Forelimb muscle (tissue), 1 donor: ENCODE measurements at regions not wholly inside any gene's neighbourhood (a gene's known extent, or its start where the extent isn't known, plus 50 kb on each side); places are given as distances from the start of the nearest gene placed in this dataset.

Experiments
- DNase-seq: peaks from one replicate; pipeline ENCODE4 v3.0.0-alpha.2; 2013; ENCODE audit warnings: low read depth

- no peak for DNase-seq
These were observed 79.1 kb downstream of the TRIB2 start for GRCh38 chr2:12795851-12796250.

- DNase-seq, result peak; percentile 72
These were observed 79.9 kb downstream of the TRIB2 start for GRCh38 chr2:12796657-12797056.

- peak; percentile 88 for DNase-seq
These were observed 81.1 kb downstream of the TRIB2 start for GRCh38 chr2:12797815-12798214.

GRCh38 chr2:12803607-12804006, 86.9 kb downstream of the TRIB2 start:
- DNase-seq, result no peak

GRCh38 chr2:12804091-12804856, 87.5 kb downstream of the TRIB2 start:
- DNase-seq, result no peak

- no peak for DNase-seq
These were observed 88.3 kb downstream of the TRIB2 start for GRCh38 chr2:12805033-12805432.

- DNase-seq, result no peak
These were observed 90.0 kb downstream of the TRIB2 start for GRCh38 chr2:12806549-12807242.

- DNase-seq, result no peak
These were observed 91.4 kb downstream of the TRIB2 start for GRCh38 chr2:12807907-12808810.

GRCh38 chr2:12809526-12809925, 92.8 kb downstream of the TRIB2 start:
- DNase-seq, result no peak

GRCh38 chr2:12811916-12812315, 95.2 kb downstream of the TRIB2 start:
- no peak for DNase-seq

GRCh38 chr2:12813166-12813565, 96.4 kb downstream of the TRIB2 start:
- no peak for DNase-seq

GRCh38 chr2:12816379-12817306, 99.9 kb downstream of the TRIB2 start:
- no peak for DNase-seq

- no peak for DNase-seq
These were observed 101.1 kb downstream of the TRIB2 start for GRCh38 chr2:12817870-12818269.

GRCh38 chr2:12818416-12819102, 101.8 kb downstream of the TRIB2 start:
- DNase-seq, result no peak

GRCh38 chr2:12819103-12819475, 102.4 kb downstream of the TRIB2 start:
- peak; percentile 55 for DNase-seq

- DNase-seq, result no peak
These were observed 103.0 kb downstream of the TRIB2 start for GRCh38 chr2:12819721-12820120.

- DNase-seq, result no peak
These were observed 104.9 kb downstream of the TRIB2 start for GRCh38 chr2:12821656-12822055.

GRCh38 chr2:12824351-12824777, 107.6 kb downstream of the TRIB2 start:
- no peak for DNase-seq

GRCh38 chr2:12824778-12825379, 108.1 kb downstream of the TRIB2 start:
- DNase-seq, result no peak

- DNase-seq, result no peak
These were observed 110.0 kb downstream of the TRIB2 start for GRCh38 chr2:12826781-12827180.
